ENCODE measurements at regions not wholly inside any gene's neighbourhood (a gene's known extent, or its start where the extent isn't known, plus 50 kb on each side); places are given as distances from the start of the nearest gene placed in this dataset.

DNA sequence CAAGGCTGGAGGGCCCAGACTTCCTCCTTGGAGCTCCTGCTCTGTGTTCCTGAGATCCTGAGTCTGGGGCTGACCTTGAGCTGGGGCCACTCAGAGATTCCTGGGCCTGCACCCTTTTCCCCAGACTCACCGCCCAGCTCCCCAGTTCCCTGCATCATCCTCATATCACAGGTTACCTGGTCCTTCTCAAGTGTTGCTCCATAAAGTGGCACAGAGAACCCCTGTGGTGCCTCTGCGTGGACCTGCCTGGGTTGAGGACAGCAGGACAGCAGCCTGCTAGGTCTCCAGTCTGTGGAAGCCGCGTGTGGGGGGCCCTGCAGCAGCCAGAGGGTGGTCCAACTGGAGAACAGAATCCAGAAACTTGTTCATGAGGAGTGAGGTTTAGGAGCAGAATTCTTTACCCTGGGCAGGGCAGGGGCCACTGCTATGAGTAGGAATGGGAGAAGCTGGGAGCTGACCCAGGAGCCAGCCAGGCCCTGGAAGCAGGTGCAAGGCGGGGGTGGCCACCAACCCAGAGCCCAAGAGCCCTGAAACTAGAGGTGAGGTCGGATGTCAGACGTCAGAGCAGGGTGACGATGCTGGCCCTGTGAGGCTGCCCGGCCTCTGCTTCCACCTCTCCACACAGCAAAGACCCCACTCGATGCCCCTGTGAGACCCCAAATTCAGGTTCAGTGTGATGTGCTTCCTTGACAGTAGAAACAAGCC is 299.4 kb downstream of the TCERG1L start:
- TF ChIP-seq, protein P1, sequence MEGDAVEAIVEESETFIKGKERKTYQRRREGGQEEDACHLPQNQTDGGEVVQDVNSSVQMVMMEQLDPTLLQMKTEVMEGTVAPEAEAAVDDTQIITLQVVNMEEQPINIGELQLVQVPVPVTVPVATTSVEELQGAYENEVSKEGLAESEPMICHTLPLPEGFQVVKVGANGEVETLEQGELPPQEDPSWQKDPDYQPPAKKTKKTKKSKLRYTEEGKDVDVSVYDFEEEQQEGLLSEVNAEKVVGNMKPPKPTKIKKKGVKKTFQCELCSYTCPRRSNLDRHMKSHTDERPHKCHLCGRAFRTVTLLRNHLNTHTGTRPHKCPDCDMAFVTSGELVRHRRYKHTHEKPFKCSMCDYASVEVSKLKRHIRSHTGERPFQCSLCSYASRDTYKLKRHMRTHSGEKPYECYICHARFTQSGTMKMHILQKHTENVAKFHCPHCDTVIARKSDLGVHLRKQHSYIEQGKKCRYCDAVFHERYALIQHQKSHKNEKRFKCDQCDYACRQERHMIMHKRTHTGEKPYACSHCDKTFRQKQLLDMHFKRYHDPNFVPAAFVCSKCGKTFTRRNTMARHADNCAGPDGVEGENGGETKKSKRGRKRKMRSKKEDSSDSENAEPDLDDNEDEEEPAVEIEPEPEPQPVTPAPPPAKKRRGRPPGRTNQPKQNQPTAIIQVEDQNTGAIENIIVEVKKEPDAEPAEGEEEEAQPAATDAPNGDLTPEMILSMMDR (IDR thresholded peaks at IDR 0.05; ENCODE audit: low read depth, low read length) = no peak
- TF ChIP-seq EZH2phosphoT487 (IDR thresholded peaks at IDR 0.05; ENCODE audit: low read depth) = no peak

Measured in OCI-LY3 (cell line).